ENCODE measurements at regions not wholly inside any gene's neighbourhood (a gene's known extent, or its start where the extent isn't known, plus 50 kb on each side); places are given as distances from the start of the nearest gene placed in this dataset.

- no peak for TF ChIP-seq CTCF (IDR thresholded peaks at IDR 0.05)
- TF ChIP-seq POLR2A (IDR thresholded peaks at IDR 0.05) = no peak
These were observed 1359.7 kb downstream of the FAM181B start for GRCh38 chr11:81373986-81374385.
